WERI-Rb-1 (cell line): ENCODE measurements at regions not wholly inside any gene's neighbourhood (a gene's known extent, or its start where the extent isn't known, plus 50 kb on each side); places are given as distances from the start of the nearest gene placed in this dataset.

Experiments
- DNase-seq: peaks from one replicate; pipeline ENCODE4 v3.0.0-alpha.2; 2020
- H3K27ac ChIP-seq: fragments of 250-450 bp; sonication (Bioruptor Pico); 2 replicates; pipeline ENCODE4 v1.5.1; 2020; ENCODE audit warnings: mild to moderate bottlenecking, moderate library complexity
- H3K27me3 ChIP-seq: fragments of 250-450 bp; sonication (Bioruptor Pico); 2 replicates; pipeline ENCODE4 v1.5.1; 2021; ENCODE audit warnings: mild to moderate bottlenecking, low read depth, moderate library complexity; ENCODE audit not compliant: insufficient read depth, severe bottlenecking
- H3K36me3 ChIP-seq: fragments of 250-450 bp; sonication (Bioruptor Pico); 2 replicates; pipeline ENCODE4 v1.5.1; 2020; ENCODE audit warnings: mild to moderate bottlenecking, moderate library complexity
- H3K4me3 ChIP-seq: 2 replicates; pipeline ENCODE4 v1.5.1; 2011; ENCODE audit warnings: low read depth, mild to moderate bottlenecking, control low read depth, low read length
- H3K9me3 ChIP-seq: fragments of 250-450 bp; sonication (Bioruptor Pico); 2 replicates; pipeline ENCODE4 v1.5.1; 2021; ENCODE audit warnings: mild to moderate bottlenecking, moderate library complexity; ENCODE audit not compliant: severe bottlenecking
- TF ChIP-seq, protein P1 (sequence below): IDR thresholded peaks from 2 replicates; pipeline ENCODE4 v1.5.1; 2011; ENCODE audit warnings: low read depth, mild to moderate bottlenecking, control low read depth, inconsistent platforms, low read length

DNA sequence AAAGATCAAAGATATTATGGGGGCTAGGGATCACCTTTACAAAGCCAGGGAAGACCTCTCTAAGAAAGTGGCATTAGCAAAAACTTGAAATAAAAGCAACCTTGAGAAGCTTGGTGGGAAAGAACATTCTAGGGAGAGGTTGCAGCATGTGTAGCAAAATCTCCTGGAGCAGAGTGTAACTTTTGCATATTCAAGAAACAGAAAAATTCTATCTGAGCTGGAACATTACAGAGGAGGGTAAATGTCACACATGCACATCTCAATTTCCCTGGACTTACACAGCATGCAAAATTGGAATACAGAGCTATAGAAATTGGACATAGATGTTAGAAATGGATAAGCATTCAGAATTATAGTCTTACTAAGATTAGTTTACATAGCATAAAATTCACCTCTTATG, 510.0 kb downstream of the CETN3 start:
- no peaks in the 10 kb centered on the region for H3K27me3 ChIP-seq
- TF ChIP-seq, protein P1, sequence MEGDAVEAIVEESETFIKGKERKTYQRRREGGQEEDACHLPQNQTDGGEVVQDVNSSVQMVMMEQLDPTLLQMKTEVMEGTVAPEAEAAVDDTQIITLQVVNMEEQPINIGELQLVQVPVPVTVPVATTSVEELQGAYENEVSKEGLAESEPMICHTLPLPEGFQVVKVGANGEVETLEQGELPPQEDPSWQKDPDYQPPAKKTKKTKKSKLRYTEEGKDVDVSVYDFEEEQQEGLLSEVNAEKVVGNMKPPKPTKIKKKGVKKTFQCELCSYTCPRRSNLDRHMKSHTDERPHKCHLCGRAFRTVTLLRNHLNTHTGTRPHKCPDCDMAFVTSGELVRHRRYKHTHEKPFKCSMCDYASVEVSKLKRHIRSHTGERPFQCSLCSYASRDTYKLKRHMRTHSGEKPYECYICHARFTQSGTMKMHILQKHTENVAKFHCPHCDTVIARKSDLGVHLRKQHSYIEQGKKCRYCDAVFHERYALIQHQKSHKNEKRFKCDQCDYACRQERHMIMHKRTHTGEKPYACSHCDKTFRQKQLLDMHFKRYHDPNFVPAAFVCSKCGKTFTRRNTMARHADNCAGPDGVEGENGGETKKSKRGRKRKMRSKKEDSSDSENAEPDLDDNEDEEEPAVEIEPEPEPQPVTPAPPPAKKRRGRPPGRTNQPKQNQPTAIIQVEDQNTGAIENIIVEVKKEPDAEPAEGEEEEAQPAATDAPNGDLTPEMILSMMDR, result no peak
- DNase-seq, result no peak
- H3K9me3 ChIP-seq, result no peaks in the 10 kb centered on the region
- no peak overlapping the region for H3K4me3 ChIP-seq
- H3K27ac ChIP-seq, result no peak overlapping the region
- H3K36me3 ChIP-seq, result no peaks in the 10 kb centered on the region

DNA sequence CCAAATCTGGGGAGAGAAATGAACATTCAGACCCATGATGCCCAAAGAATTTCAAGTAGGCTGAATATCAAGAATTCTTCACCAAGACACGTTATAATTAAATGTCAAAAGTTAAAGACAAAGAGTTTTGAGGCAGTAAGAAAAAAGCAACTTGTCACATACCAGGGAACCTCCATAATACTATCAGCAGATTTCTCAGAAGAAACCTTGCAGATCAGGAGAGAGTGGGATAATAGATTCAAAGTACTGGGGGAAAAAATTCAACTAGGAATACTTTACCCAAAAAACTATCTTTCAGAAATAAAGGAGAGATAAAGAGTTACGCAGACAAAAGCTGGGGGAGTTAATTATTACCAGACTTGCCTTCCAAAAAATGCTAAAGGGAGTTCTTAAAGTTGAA, 516.0 kb downstream of the CETN3 start:
- no peak overlapping the region for H3K4me3 ChIP-seq
- H3K27ac ChIP-seq, result no peak overlapping the region
- no peaks in the 10 kb centered on the region for H3K9me3 ChIP-seq
- no peaks in the 10 kb centered on the region for H3K27me3 ChIP-seq
- H3K36me3 ChIP-seq, result no peaks in the 10 kb centered on the region
- DNase-seq, result no peak
- TF ChIP-seq, protein P1, result no peak

DNA sequence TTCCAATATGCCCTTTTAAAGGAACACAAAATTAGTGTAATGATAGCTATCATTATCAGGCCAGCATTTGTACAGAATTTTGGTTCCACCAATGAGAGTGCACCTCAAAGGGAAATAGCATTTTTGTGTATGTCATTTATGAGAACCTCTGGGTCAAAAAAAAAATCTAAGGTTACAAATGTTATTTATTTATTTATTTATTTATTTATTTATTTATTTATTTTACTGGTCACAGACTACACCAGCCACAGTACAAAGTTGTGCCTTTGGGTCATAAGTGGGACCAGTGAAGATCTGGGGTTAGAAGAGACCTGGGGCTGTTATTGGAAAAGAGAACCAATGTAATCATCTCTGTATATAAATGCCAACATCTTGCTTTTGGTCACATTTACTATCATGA, 523.9 kb downstream of the CETN3 start:
- no peak for DNase-seq
- no peak overlapping the region for H3K27ac ChIP-seq
- TF ChIP-seq, protein P1, result no peak
- H3K27me3 ChIP-seq, result no peaks in the 10 kb centered on the region
- H3K4me3 ChIP-seq, result no peak overlapping the region
- no peaks in the 10 kb centered on the region for H3K36me3 ChIP-seq
- H3K9me3 ChIP-seq, result no peaks in the 10 kb centered on the region

DNA sequence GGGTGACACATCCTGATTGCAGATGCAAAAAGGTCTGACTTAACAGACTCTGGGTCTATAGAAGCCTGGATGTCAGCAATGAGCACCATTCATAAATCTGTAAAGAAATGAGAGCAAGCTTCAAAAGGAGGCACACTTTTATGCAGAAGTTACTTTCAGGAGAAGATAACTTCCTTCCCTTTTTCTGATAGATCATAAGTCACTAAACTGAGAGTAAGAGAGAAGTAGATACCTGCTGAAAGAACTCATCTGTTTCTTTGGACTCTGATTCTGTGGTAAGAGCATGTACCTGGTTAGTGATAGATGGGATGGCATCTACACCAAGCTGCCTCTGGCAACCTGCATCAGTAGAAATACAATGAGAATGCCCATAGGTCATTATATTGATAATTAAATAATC, 525.6 kb downstream of the CETN3 start:
- H3K27me3 ChIP-seq, result no peaks in the 10 kb centered on the region
- H3K9me3 ChIP-seq, result no peaks in the 10 kb centered on the region
- H3K27ac ChIP-seq, result no peak overlapping the region
- no peaks in the 10 kb centered on the region for H3K36me3 ChIP-seq
- no peak overlapping the region for H3K4me3 ChIP-seq
- DNase-seq, result no peak
- TF ChIP-seq, protein P1, result no peak

DNA sequence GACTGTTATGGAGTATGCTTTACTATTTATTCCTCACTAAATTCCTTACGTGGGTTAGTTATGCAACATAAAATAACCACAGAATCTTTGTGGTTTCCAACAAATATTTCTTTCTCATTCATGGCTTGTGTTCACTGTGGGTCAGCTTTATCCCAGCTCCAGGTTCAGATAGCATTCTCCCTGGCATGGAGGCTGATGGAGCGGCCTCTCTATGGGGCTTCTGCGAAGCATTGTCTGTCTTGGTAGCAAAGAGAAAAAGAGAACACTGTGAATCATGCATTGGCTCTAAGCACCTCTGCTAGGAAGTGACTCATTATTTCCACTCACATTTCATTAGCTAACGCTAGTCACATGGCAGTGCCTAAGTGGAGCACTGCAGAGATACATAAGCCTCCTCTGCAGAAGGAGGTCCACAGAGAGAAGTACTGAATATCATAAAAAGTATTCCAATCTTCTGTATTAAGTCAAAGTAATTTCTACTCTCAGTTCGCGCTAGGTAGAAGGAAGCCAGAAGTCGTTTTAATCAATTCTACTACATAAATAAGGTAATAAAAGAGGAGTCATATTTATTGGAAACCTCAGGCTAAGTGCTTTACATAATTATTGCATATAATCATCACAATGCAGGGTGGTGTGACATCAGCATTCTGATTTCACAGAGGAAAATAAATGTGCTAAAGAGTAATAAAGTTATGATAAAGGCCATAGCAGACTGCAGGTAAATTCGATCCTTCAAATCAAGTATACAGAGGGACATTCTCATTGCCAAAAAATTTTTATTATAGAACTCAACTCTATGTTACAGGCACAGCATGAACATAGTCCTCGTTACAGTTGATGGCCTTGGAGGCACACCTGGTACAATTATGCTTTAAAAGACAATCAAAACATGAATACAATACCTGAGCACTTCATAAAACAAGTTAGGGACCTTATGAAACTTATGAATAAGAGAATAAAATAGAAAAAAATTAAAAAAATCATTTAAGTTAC, 531.1 kb downstream of the CETN3 start:
- Histone ChIP-seq H3K4me3 (no peak overlapping the region), H3K27ac (no peak overlapping the region), H3K27me3 (no peaks in the 10 kb centered on the region), H3K9me3 (no peaks in the 10 kb centered on the region), H3K36me3 (no peaks in the 10 kb centered on the region)
- DNase-seq, result no peak
- TF ChIP-seq, protein P1, result no peak
